ENCODE measurements at regions not wholly inside any gene's neighbourhood (a gene's known extent, or its start where the extent isn't known, plus 50 kb on each side); places are given as distances from the start of the nearest gene placed in this dataset.

DNA sequence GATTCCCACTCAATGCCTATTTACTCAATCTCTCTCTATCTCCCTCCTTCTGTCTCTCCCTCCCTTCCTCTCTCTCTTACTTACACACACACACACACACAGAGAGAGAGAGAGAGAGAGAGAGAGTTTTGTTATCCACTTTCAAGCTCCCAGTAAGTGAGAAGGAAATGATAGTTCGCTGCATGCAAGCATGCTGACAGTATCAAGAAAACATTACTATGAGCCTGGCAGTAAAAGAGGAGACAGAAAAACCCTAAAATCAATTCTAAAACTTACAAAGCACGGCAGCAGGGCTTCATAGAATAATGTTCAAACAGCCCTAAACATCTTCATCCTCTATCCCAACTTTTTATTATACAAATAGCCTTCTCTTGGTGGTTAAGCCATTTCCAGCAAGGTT, 171.9 kb downstream of the FOXO1 start:
- TF ChIP-seq, protein P1, sequence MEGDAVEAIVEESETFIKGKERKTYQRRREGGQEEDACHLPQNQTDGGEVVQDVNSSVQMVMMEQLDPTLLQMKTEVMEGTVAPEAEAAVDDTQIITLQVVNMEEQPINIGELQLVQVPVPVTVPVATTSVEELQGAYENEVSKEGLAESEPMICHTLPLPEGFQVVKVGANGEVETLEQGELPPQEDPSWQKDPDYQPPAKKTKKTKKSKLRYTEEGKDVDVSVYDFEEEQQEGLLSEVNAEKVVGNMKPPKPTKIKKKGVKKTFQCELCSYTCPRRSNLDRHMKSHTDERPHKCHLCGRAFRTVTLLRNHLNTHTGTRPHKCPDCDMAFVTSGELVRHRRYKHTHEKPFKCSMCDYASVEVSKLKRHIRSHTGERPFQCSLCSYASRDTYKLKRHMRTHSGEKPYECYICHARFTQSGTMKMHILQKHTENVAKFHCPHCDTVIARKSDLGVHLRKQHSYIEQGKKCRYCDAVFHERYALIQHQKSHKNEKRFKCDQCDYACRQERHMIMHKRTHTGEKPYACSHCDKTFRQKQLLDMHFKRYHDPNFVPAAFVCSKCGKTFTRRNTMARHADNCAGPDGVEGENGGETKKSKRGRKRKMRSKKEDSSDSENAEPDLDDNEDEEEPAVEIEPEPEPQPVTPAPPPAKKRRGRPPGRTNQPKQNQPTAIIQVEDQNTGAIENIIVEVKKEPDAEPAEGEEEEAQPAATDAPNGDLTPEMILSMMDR (IDR thresholded peaks at IDR 0.05; ENCODE audit: low read length): no peak
- no peak for TF ChIP-seq EZH2 (IDR thresholded peaks at IDR 0.05; ENCODE audit: borderline replicate concordance, low read length)
